GM06990 (cell line): ENCODE measurements at regions not wholly inside any gene's neighbourhood (a gene's known extent, or its start where the extent isn't known, plus 50 kb on each side); places are given as distances from the start of the nearest gene placed in this dataset.

ENCODE experiments used
- DNase-seq: peaks from one replicate; pipeline ENCODE4 v3.0.0-alpha.2; 2011; ENCODE audit not compliant: insufficient read length; ENCODE audit errors: extremely low read depth
- H3K27me3 ChIP-seq: replicated peaks from 2 replicates; pipeline ENCODE4 v1.6.0; 2011; ENCODE audit warnings: low read length; ENCODE audit not compliant: control insufficient read depth, insufficient read depth
- H3K36me3 ChIP-seq: 2 replicates; pipeline ENCODE4 v1.5.1; 2011; ENCODE audit warnings: low read length; ENCODE audit not compliant: control insufficient read depth, insufficient read depth
- H3K4me3 ChIP-seq: replicated peaks from 2 replicates; pipeline ENCODE4 v1.5.1; 2011; ENCODE audit warnings: low read depth, mild to moderate bottlenecking, control low read depth, low read length
- TF ChIP-seq, protein P1 (sequence below): IDR thresholded peaks from 2 replicates; pipeline ENCODE4 v1.5.1; 2011; ENCODE audit warnings: low read length, control low read depth, mild to moderate bottlenecking, inconsistent platforms; ENCODE audit not compliant: insufficient read depth, poor library complexity, severe bottlenecking

- peak; percentile 25 for DNase-seq
- no peaks in the 10 kb centered on the region for H3K36me3 ChIP-seq
- H3K27me3 ChIP-seq, result no peaks in the 10 kb centered on the region
- H3K4me3 ChIP-seq, result no peak overlapping the region
- TF ChIP-seq, protein P1, sequence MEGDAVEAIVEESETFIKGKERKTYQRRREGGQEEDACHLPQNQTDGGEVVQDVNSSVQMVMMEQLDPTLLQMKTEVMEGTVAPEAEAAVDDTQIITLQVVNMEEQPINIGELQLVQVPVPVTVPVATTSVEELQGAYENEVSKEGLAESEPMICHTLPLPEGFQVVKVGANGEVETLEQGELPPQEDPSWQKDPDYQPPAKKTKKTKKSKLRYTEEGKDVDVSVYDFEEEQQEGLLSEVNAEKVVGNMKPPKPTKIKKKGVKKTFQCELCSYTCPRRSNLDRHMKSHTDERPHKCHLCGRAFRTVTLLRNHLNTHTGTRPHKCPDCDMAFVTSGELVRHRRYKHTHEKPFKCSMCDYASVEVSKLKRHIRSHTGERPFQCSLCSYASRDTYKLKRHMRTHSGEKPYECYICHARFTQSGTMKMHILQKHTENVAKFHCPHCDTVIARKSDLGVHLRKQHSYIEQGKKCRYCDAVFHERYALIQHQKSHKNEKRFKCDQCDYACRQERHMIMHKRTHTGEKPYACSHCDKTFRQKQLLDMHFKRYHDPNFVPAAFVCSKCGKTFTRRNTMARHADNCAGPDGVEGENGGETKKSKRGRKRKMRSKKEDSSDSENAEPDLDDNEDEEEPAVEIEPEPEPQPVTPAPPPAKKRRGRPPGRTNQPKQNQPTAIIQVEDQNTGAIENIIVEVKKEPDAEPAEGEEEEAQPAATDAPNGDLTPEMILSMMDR, result no peak
Measured at GRCh38 chr3:18499301-18499700, 74.2 kb upstream of the SATB1 start.

GRCh38 chr3:18494251-18494650 is 69.1 kb upstream of the SATB1 start:
- no peaks in the 10 kb centered on the region for H3K27me3 ChIP-seq
- H3K36me3 ChIP-seq, result no peaks in the 10 kb centered on the region
- no peak for DNase-seq
- TF ChIP-seq, protein P1, result no peak
- no peak overlapping the region for H3K4me3 ChIP-seq

GRCh38 chr3:18489939-18490338 is 64.8 kb upstream of the SATB1 start:
- Histone ChIP-seq H3K36me3 (no peaks in the 10 kb centered on the region), H3K27me3 (no peaks in the 10 kb centered on the region), H3K4me3 (no peak overlapping the region)
- DNase-seq, result no peak
- TF ChIP-seq, protein P1, result no peak

DNA sequence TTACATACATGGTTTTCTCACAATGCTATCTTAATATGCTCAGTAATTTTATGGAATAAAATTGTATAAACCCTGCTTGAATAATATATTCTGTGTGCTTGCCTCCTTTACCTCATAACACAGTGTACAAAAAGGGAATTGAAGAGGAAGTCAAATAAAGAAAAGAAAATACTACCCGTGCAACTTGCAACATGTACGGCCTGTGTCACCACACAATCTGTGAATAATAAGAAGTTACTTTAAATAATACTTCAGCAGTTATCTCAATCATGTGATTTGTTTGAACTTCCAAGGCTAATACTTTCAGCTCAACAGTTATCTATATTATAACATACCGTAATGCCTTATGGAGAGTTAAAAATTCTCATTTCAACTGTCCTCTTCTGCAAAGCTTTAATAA is 58.1 kb upstream of the SATB1 start:
- TF ChIP-seq, protein P1, result no peak
- no peaks in the 10 kb centered on the region for H3K36me3 ChIP-seq
- no peaks in the 10 kb centered on the region for H3K27me3 ChIP-seq
- H3K4me3 ChIP-seq, result no peak overlapping the region
- DNase-seq, result no peak

- no peak for DNase-seq
- Histone ChIP-seq H3K27me3 (no peaks in the 10 kb centered on the region), H3K36me3 (no peaks in the 10 kb centered on the region), H3K4me3 (no peak overlapping the region)
- TF ChIP-seq, protein P1, result no peak
Measured at GRCh38 chr3:18481946-18482548, 56.9 kb upstream of the SATB1 start.

DNA sequence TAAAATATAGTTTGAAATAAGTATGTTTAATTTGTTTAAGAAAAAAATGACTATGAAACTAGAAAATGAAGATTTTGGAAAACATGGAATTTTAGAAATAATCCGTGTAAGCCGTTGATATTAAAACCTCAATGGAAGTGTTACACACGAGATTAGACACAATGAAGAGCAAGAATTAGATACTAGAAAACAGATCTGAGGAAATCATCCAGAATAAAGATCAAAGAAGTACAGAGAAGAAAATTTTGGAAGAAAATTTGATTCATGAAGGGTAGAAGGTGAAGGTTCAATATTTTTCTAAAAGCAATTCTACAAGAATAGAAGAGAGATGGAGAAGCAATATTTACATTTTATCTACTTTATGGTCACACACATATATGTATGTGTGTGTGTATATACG is 52.5 kb upstream of the SATB1 start:
- no peak for DNase-seq
- Histone ChIP-seq H3K4me3 (no peak overlapping the region), H3K36me3 (no peaks in the 10 kb centered on the region), H3K27me3 (no peaks in the 10 kb centered on the region)
- TF ChIP-seq, protein P1, result no peak
